PC-3 (cell line): ENCODE measurements at regions not wholly inside any gene's neighbourhood (a gene's known extent, or its start where the extent isn't known, plus 50 kb on each side); places are given as distances from the start of the nearest gene placed in this dataset.

Source experiments
- ATAC-seq: fragments of 200-7000 bp; cut with Tn5 transposase; 2 replicates; pipeline ENCODE4 v1.9.1; 2020; ENCODE audit warnings: mild to moderate bottlenecking, moderate library complexity
- BruUV-seq: library from RNA; stranded (reverse); fragments of 400-500 nt; replicated peaks from 2 replicates; lab custom pipeline; 2021; lab: Mats Ljungman, UMichigan
- CTCF ChIA-PET: fragments of 300-600 bp; sonication (Branson Sonifier 250); formaldehyde crosslinking; loops from one replicate; lab custom pipeline; 2022; ENCODE audit warnings: antibody characterized with exemption; lab: Charles Lee
- POLR2A ChIA-PET: fragments of 300-600 bp; sonication (Branson Sonifier 250); formaldehyde crosslinking; loops from one replicate; lab custom pipeline; 2022; ENCODE audit warnings: antibody characterized with exemption; ENCODE audit not compliant: unreplicated experiment; lab: Charles Lee
- DNase-seq: peaks from one replicate; pipeline ENCODE4 v3.0.0-alpha.2; 2015
- H2AFZ ChIP-seq: fragments of 300-600 bp; sonication (generic); 2 replicates; pipeline ENCODE4 v1.6.0; 2016; ENCODE audit warnings: antibody characterized with exemption, low read length
- H3F3A ChIP-seq: fragments of 300-600 bp; sonication (generic); one replicate; pipeline ENCODE4 v1.6.0; 2017; ENCODE audit warnings: antibody characterized with exemption, low read length, control low read depth, mild to moderate bottlenecking; ENCODE audit not compliant: unreplicated experiment
- H3K27ac ChIP-seq: fragments of 300-600 bp; sonication (generic); 2 replicates; pipeline ENCODE4 v1.5.1; 2016; ENCODE audit warnings: mild to moderate bottlenecking, low read length
- H3K27me3 ChIP-seq: fragments of 300-600 bp; sonication (generic); 2 replicates; pipeline ENCODE4 v1.6.1; 2016; ENCODE audit warnings: low read length, mixed read lengths
- H3K36me3 ChIP-seq: fragments of 300-600 bp; sonication (generic); 2 replicates; pipeline ENCODE4 v1.6.1; 2016; ENCODE audit warnings: low read depth, mixed run types, low read length, mixed read lengths
- H3K4me1 ChIP-seq: fragments of 300-600 bp; sonication (generic); 2 replicates; pipeline ENCODE4 v1.5.1; 2016; ENCODE audit warnings: low read length; ENCODE audit not compliant: insufficient read depth
- H3K4me2 ChIP-seq: fragments of 300-600 bp; sonication (generic); 2 replicates; pipeline ENCODE4 v1.6.0; 2016; ENCODE audit warnings: low read length
- H3K4me3 ChIP-seq: fragments of 300-600 bp; sonication (generic); 2 replicates; pipeline ENCODE4 v1.5.1; 2016; ENCODE audit warnings: mild to moderate bottlenecking, low read length, mixed read lengths
- H3K79me2 ChIP-seq: fragments of 300-600 bp; sonication (generic); 2 replicates; pipeline ENCODE4 v1.6.1; 2017; ENCODE audit warnings: low read length, mixed read lengths
- H3K9ac ChIP-seq: fragments of 300-600 bp; sonication (generic); 2 replicates; pipeline ENCODE4 v1.6.0; 2016; ENCODE audit warnings: mild to moderate bottlenecking, low read length
- H3K9me2 ChIP-seq: fragments of 300-600 bp; sonication (generic); replicated peaks from 2 replicates; pipeline ENCODE4 v1.6.1; 2016; ENCODE audit warnings: mixed run types, low read length, mixed read lengths
- H3K9me3 ChIP-seq: fragments of 300-600 bp; sonication (generic); 2 replicates; pipeline ENCODE4 v1.6.1; 2016; ENCODE audit warnings: low read length, mixed read lengths
- H4K20me1 ChIP-seq: fragments of 300-600 bp; sonication (generic); 2 replicates; pipeline ENCODE4 v1.6.1; 2016; ENCODE audit warnings: low read length, mixed read lengths
- CTCF ChIP-seq: fragments of 300-600 bp; sonication (generic); conservative IDR thresholded peaks from 2 replicates; pipeline ENCODE4 v1.5.1; 2017; ENCODE audit warnings: antibody characterized with exemption, low read depth, mild to moderate bottlenecking, low read length
- EZH2 ChIP-seq: fragments of 300-600 bp; sonication (generic); IDR thresholded peaks from one replicate; pipeline ENCODE4 v1.6.1; 2017; ENCODE audit warnings: antibody characterized with exemption, mild to moderate bottlenecking, low read length; ENCODE audit not compliant: unreplicated experiment
- EZH2phosphoT487 ChIP-seq: fragments of 300-600 bp; sonication (generic); IDR thresholded peaks from 2 replicates; pipeline ENCODE4 v1.6.1; 2018; ENCODE audit warnings: mild to moderate bottlenecking, antibody characterized with exemption, low read length, borderline replicate concordance
- intact Hi-C: fragments of 100-400 bp; cut with micrococcal nuclease; formaldehyde crosslinking; loops from 2 replicates; pipeline ENCODE4 v1.9.0; 2023

GRCh38 chr13:50518781-50519201, 324.7 kb downstream of the DLEU7 start:
- ChIA-PET CTCF (no interaction called here), POLR2A (no interaction called here)
- Histone ChIP-seq H4K20me1 (no peaks in the 10 kb centered on the region), H3K9me3 (no peaks in the 10 kb centered on the region), H3F3A (no peaks in the 10 kb centered on the region), H2AFZ (no peak overlapping the region), H3K9ac (no peak overlapping the region), H3K36me3 (no peaks in the 10 kb centered on the region), H3K79me2 (no peaks in the 10 kb centered on the region), H3K4me1 (peaks cover under 1% of the 10 kb centered on the region; the same call in 1 of the 2 replicates), H3K4me2 (no peak overlapping the region), H3K27ac (no peak overlapping the region), H3K27me3 (no peaks in the 10 kb centered on the region), H3K4me3 (no peak overlapping the region), H3K9me2 (no peaks in the 10 kb centered on the region)
- intact Hi-C loops = loop anchor here (10.0 kb wide), 1 partner anchor 134 kb away; no protein-coding TSS in a partner anchor
- no peak for DNase-seq
- ATAC-seq = no peak
- no TSS peak for BruUV-seq
- TF ChIP-seq EZH2phosphoT487 (no peak), CTCF (no peak), EZH2 (no peak)

GRCh38 chr13:50519866-50520265, 323.6 kb downstream of the DLEU7 start:
- ATAC-seq (no peak), DNase-seq (no peak)
- POLR2A ChIA-PET = no interaction called here
- CTCF ChIA-PET = no interaction called here
- Histone ChIP-seq H3K4me2 (no peak overlapping the region), H3K79me2 (no peaks in the 10 kb centered on the region), H3K36me3 (no peaks in the 10 kb centered on the region), H2AFZ (no peak overlapping the region), H3K9me3 (no peaks in the 10 kb centered on the region), H3K27ac (no peak overlapping the region), H3K9me2 (no peaks in the 10 kb centered on the region), H3K27me3 (no peaks in the 10 kb centered on the region), H3F3A (no peaks in the 10 kb centered on the region), H3K4me3 (no peak overlapping the region), H4K20me1 (no peaks in the 10 kb centered on the region), H3K4me1 (no peaks in the 10 kb centered on the region), H3K9ac (no peak overlapping the region)
- intact Hi-C loops = loop anchor here (10.0 kb wide), 1 partner anchor 135 kb away; no protein-coding TSS in a partner anchor
- no TSS peak for BruUV-seq
- TF ChIP-seq EZH2phosphoT487 (no peak), EZH2 (no peak), CTCF (no peak)

GRCh38 chr13:50521006-50521830, 322.3 kb downstream of the DLEU7 start:
- CTCF ChIA-PET = no interaction called here

More at GRCh38 chr13:50521006-50521830, 322.3 kb downstream of the DLEU7 start:
- Histone ChIP-seq H3K27me3 (no peaks in the 10 kb centered on the region), H4K20me1 (no peaks in the 10 kb centered on the region), H3K36me3 (no peaks in the 10 kb centered on the region), H3K4me2 (no peak overlapping the region), H3K4me1 (no peaks in the 10 kb centered on the region), H3K4me3 (no peak overlapping the region), H3K9me3 (no peaks in the 10 kb centered on the region), H3K9me2 (no peaks in the 10 kb centered on the region), H3K79me2 (no peaks in the 10 kb centered on the region), H3F3A (no peaks in the 10 kb centered on the region), H3K9ac (no peak overlapping the region), H2AFZ (no peak overlapping the region), H3K27ac (no peak overlapping the region)
- ATAC-seq = no peak
- no peak for DNase-seq
- BruUV-seq = no TSS peak
- TF ChIP-seq EZH2phosphoT487 (no peak), CTCF (no peak), EZH2 (no peak)
- POLR2A ChIA-PET = interaction anchor here (0.5 to 0.7 kb wide), 2 partner anchors 140 to 518 kb away, joined by 4 read pairs; no protein-coding TSS in a partner anchor
- intact Hi-C loops = no loop called here
